WTC11 (cell line): ENCODE measurements at regions not wholly inside any gene's neighbourhood (a gene's known extent, or its start where the extent isn't known, plus 50 kb on each side); places are given as distances from the start of the nearest gene placed in this dataset.

ENCODE experiments used
- ATAC-seq: fragments of 200-7000 bp; cut with Tn5 transposase; 2 replicates; pipeline ENCODE4 v1.10.0; 2021; ENCODE audit warnings: mild to moderate bottlenecking, moderate library complexity
- CTCF ChIA-PET: fragments of 300-600 bp; sonication (Branson Sonifier 250); formaldehyde crosslinking; loops from one replicate; lab custom pipeline; 2021; ENCODE audit warnings: antibody characterized with exemption; lab: Charles Lee
- POLR2A ChIA-PET: fragments of 350-600 bp; sonication (Branson Sonifier 250); formaldehyde crosslinking; loops from one replicate; lab custom pipeline; 2021; ENCODE audit warnings: antibody characterized with exemption; lab: Charles Lee
- DNase-seq: peaks from one replicate; pipeline ENCODE4 v3.0.0; 2021; ENCODE audit warnings: low spot score
- H3K27ac Mint-ChIP-seq: 2 replicates; pipeline ENCODE4 v1.8.0; 2021; ENCODE audit warnings: mixed read lengths
- H3K27me3 Mint-ChIP-seq: 2 replicates; pipeline ENCODE4 v1.8.0; 2021; ENCODE audit warnings: low read depth, mild to moderate bottlenecking, moderate library complexity, mixed read lengths
- H3K36me3 Mint-ChIP-seq: 2 replicates; pipeline ENCODE4 v1.8.0; 2021; ENCODE audit warnings: mixed read lengths
- H3K4me1 Mint-ChIP-seq: 2 replicates; pipeline ENCODE4 v1.8.0; 2022; ENCODE audit warnings: mixed read lengths
- H3K4me3 Mint-ChIP-seq: 2 replicates; pipeline ENCODE4 v1.8.0; 2021; ENCODE audit warnings: mild to moderate bottlenecking, moderate library complexity, mixed read lengths
- H3K9me3 Mint-ChIP-seq: 2 replicates; pipeline ENCODE4 v1.8.0; 2021; ENCODE audit warnings: mixed read lengths
- ATF1 ChIP-seq: sonication (generic); formaldehyde crosslinking; IDR thresholded peaks from 2 replicates; pipeline ENCODE4 v1.8.1; 2023; ENCODE audit warnings: mild to moderate bottlenecking, moderate library complexity, missing genetic modification reagents
- ATF3 ChIP-seq: sonication (generic); formaldehyde crosslinking; conservative IDR thresholded peaks from 2 replicates; pipeline ENCODE4 v1.8.1; 2022; ENCODE audit warnings: mild to moderate bottlenecking, missing genetic modification reagents
- E2F1 ChIP-seq: sonication (generic); formaldehyde crosslinking; IDR thresholded peaks from 2 replicates; pipeline ENCODE4 v1.8.0; 2022; ENCODE audit warnings: mild to moderate bottlenecking, missing genetic modification reagents
- E2F5 ChIP-seq: sonication (generic); formaldehyde crosslinking; IDR thresholded peaks from 2 replicates; pipeline ENCODE4 v1.8.1; 2022; ENCODE audit warnings: mild to moderate bottlenecking, moderate library complexity, missing genetic modification reagents
- EMX1 ChIP-seq: fragments of 250-450 bp; sonication (Bioruptor Pico); IDR thresholded peaks from 2 replicates; pipeline ENCODE4 v1.8.0; 2021; ENCODE audit warnings: mild to moderate bottlenecking
- ERG ChIP-seq: fragments of 250-450 bp; sonication (Bioruptor Pico); IDR thresholded peaks from 2 replicates; pipeline ENCODE4 v1.8.0; 2021; ENCODE audit warnings: mild to moderate bottlenecking
- JUN ChIP-seq: sonication (generic); formaldehyde crosslinking; IDR thresholded peaks from 2 replicates; pipeline ENCODE4 v1.8.0; 2023; ENCODE audit warnings: mild to moderate bottlenecking, missing genetic modification reagents
- MXD4 ChIP-seq: fragments of 250-450 bp; sonication (Bioruptor Pico); IDR thresholded peaks from 2 replicates; pipeline ENCODE4 v1.8.0; 2021; ENCODE audit warnings: mild to moderate bottlenecking, moderate library complexity, borderline replicate concordance
- MYBL2 ChIP-seq: sonication (generic); formaldehyde crosslinking; IDR thresholded peaks from 2 replicates; pipeline ENCODE4 v1.8.1; 2023; ENCODE audit warnings: mild to moderate bottlenecking, moderate library complexity, missing genetic modification reagents
- NFYB ChIP-seq: sonication (generic); formaldehyde crosslinking; conservative IDR thresholded peaks from 2 replicates; pipeline ENCODE4 v1.8.0; 2022; ENCODE audit warnings: low read depth, missing genetic modification reagents
- RELA ChIP-seq: sonication (generic); formaldehyde crosslinking; IDR thresholded peaks from 2 replicates; pipeline ENCODE4 v1.8.1; 2022; ENCODE audit warnings: missing genetic modification reagents, mild to moderate bottlenecking, borderline replicate concordance
- RORB ChIP-seq: fragments of 250-450 bp; sonication (Bioruptor Pico); IDR thresholded peaks from 2 replicates; pipeline ENCODE4 v1.9.0; 2021; ENCODE audit warnings: mild to moderate bottlenecking
- USF2 ChIP-seq: sonication (generic); formaldehyde crosslinking; IDR thresholded peaks from 2 replicates; pipeline ENCODE4 v1.8.1; 2023; ENCODE audit warnings: mild to moderate bottlenecking, missing genetic modification reagents, moderate library complexity
- ZNF138 ChIP-seq: sonication (generic); formaldehyde crosslinking; conservative IDR thresholded peaks from 2 replicates; pipeline ENCODE4 v1.8.1; 2022; ENCODE audit warnings: mild to moderate bottlenecking, moderate library complexity, missing genetic modification reagents
- ZNF219 ChIP-seq: sonication (generic); formaldehyde crosslinking; IDR thresholded peaks from 2 replicates; pipeline ENCODE4 v1.8.0; 2023; ENCODE audit warnings: missing genetic modification reagents, mild to moderate bottlenecking, borderline replicate concordance
- ZNF671 ChIP-seq: fragments of 250-450 bp; sonication (Bioruptor Pico); IDR thresholded peaks from 2 replicates; pipeline ENCODE4 v1.8.0; 2021; ENCODE audit warnings: mild to moderate bottlenecking
- TF ChIP-seq, protein P1 (sequence below): fragments of 250-450 bp; sonication (Bioruptor Pico); IDR thresholded peaks from 2 replicates; pipeline ENCODE4 v2.1.2; 2022; ENCODE audit warnings: mild to moderate bottlenecking, moderate library complexity
- TF ChIP-seq, protein P2 (sequence below): sonication (generic); formaldehyde crosslinking; IDR thresholded peaks from 2 replicates; pipeline ENCODE4 v1.8.1; 2023; ENCODE audit warnings: mild to moderate bottlenecking, missing genetic modification reagents
- TF ChIP-seq, protein P3 (sequence below): sonication (generic); formaldehyde crosslinking; IDR thresholded peaks from 2 replicates; pipeline ENCODE4 v1.8.0; 2023; ENCODE audit warnings: mild to moderate bottlenecking, missing genetic modification reagents

DNA sequence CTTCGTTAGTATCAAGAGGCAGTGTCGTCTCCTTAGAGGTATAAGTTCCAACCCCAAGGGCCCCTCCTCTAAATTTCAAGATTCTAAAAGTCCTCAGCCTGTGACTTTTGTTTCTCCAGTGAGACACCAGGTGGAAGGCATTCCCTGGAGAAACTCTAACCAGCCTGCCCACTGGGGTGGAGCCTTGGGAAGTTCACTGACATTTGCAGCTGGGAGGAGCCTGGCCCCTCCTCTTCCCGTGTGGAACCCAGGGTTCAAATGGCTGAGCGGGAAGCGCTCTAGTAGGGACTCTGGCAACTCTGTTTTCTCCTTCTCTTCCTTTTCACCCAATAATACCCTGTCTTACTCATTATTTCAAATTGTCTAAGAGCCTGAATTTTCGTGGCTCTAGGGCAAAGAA, 325.0 kb downstream of the TLL1 start:
- Mint-ChIP-seq H3K27ac (no peak overlapping the region), H3K4me3 (peak overlapping the region; percentile 60), H3K36me3 (no peaks in the 10 kb centered on the region), H3K4me1 (peaks cover 14% of the 10 kb centered on the region), H3K9me3 (no peaks in the 10 kb centered on the region), H3K27me3 (no peaks in the 10 kb centered on the region)
- ChIA-PET POLR2A (no interaction called here), CTCF (interaction anchor here (0.6 to 1.2 kb wide), 6 partner anchors 29 to 1129 kb away, joined by 3 to 7 read pairs (median 3); no protein-coding TSS in a partner anchor)
- ATAC-seq (peak; percentile 34), DNase-seq (no peak)
- no peak for TF ChIP-seq JUN (CRISPR knock-in tag)

- no peaks in the 10 kb centered on the region for H3K27me3 Mint-ChIP-seq
- peak overlapping the region; percentile 60 for H3K4me3 Mint-ChIP-seq
- DNase-seq (no peak), ATAC-seq (peak; percentile 89)
- TF ChIP-seq ERG (CRISPR knock-in tag), result no peak
- no peak for TF ChIP-seq ATF1
- TF ChIP-seq ZNF219, result no peak
- no peak for TF ChIP-seq ZNF138 (CRISPR knock-in tag)
- no peak for TF ChIP-seq E2F5 (CRISPR knock-in tag)
- no peak for TF ChIP-seq MYBL2
- no peak for TF ChIP-seq JUN (CRISPR knock-in tag)
- TF ChIP-seq MXD4, result no peak
- TF ChIP-seq RELA, result no peak
- no peak for TF ChIP-seq USF2 (CRISPR knock-in tag)
- TF ChIP-seq ZNF671 (CRISPR knock-in tag), result no peak
- CTCF ChIA-PET, result interaction anchor here (0.6 to 1.2 kb wide), 6 partner anchors 29 to 1128 kb away, joined by 3 to 7 read pairs (median 3); no protein-coding TSS in a partner anchor
- no peaks in the 10 kb centered on the region for H3K9me3 Mint-ChIP-seq
- POLR2A ChIA-PET, result no interaction called here
- H3K27ac Mint-ChIP-seq, result peak overlapping the region; percentile 81
- H3K4me1 Mint-ChIP-seq, result peaks cover 17% of the 10 kb centered on the region
- H3K36me3 Mint-ChIP-seq, result no peaks in the 10 kb centered on the region
Observed at GRCh38 chr4:166198516-166199310, 325.7 kb downstream of the TLL1 start.

GRCh38 chr4:166202991-166203390, 330.0 kb downstream of the TLL1 start:
- H3K27me3 Mint-ChIP-seq, result no peaks in the 10 kb centered on the region
- DNase-seq (peak; percentile 20), ATAC-seq (peak; percentile 69)
- H3K9me3 Mint-ChIP-seq, result no peaks in the 10 kb centered on the region
- no peak overlapping the region for H3K27ac Mint-ChIP-seq
- H3K4me1 Mint-ChIP-seq, result peaks cover 21% of the 10 kb centered on the region
- H3K36me3 Mint-ChIP-seq, result no peaks in the 10 kb centered on the region
- no peak overlapping the region for H3K4me3 Mint-ChIP-seq
- ChIA-PET POLR2A (no interaction called here), CTCF (interaction anchor here (1.0 kb wide), 1 partner anchor 57 kb away, joined by 3 read pairs; no protein-coding TSS in a partner anchor)
- TF ChIP-seq ATF3, result no peak
- TF ChIP-seq NFYB (CRISPR knock-in tag), result no peak
- TF ChIP-seq, protein P1, sequence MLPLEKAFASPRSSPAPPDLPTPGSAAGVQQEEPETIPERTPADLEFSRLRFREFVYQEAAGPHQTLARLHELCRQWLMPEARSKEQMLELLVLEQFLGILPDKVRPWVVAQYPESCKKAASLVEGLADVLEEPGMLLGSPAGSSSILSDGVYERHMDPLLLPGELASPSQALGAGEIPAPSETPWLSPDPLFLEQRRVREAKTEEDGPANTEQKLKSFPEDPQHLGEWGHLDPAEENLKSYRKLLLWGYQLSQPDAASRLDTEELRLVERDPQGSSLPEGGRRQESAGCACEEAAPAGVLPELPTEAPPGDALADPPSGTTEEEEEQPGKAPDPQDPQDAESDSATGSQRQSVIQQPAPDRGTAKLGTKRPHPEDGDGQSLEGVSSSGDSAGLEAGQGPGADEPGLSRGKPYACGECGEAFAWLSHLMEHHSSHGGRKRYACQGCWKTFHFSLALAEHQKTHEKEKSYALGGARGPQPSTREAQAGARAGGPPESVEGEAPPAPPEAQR (CRISPR knock-in tag), result no peak
- TF ChIP-seq, protein P2, sequence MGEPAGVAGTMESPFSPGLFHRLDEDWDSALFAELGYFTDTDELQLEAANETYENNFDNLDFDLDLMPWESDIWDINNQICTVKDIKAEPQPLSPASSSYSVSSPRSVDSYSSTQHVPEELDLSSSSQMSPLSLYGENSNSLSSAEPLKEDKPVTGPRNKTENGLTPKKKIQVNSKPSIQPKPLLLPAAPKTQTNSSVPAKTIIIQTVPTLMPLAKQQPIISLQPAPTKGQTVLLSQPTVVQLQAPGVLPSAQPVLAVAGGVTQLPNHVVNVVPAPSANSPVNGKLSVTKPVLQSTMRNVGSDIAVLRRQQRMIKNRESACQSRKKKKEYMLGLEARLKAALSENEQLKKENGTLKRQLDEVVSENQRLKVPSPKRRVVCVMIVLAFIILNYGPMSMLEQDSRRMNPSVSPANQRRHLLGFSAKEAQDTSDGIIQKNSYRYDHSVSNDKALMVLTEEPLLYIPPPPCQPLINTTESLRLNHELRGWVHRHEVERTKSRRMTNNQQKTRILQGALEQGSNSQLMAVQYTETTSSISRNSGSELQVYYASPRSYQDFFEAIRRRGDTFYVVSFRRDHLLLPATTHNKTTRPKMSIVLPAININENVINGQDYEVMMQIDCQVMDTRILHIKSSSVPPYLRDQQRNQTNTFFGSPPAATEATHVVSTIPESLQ (CRISPR knock-in tag), result no peak
- no peak for TF ChIP-seq RORB (CRISPR knock-in tag)
- TF ChIP-seq EMX1 (CRISPR knock-in tag), result no peak
- TF ChIP-seq, protein P3, sequence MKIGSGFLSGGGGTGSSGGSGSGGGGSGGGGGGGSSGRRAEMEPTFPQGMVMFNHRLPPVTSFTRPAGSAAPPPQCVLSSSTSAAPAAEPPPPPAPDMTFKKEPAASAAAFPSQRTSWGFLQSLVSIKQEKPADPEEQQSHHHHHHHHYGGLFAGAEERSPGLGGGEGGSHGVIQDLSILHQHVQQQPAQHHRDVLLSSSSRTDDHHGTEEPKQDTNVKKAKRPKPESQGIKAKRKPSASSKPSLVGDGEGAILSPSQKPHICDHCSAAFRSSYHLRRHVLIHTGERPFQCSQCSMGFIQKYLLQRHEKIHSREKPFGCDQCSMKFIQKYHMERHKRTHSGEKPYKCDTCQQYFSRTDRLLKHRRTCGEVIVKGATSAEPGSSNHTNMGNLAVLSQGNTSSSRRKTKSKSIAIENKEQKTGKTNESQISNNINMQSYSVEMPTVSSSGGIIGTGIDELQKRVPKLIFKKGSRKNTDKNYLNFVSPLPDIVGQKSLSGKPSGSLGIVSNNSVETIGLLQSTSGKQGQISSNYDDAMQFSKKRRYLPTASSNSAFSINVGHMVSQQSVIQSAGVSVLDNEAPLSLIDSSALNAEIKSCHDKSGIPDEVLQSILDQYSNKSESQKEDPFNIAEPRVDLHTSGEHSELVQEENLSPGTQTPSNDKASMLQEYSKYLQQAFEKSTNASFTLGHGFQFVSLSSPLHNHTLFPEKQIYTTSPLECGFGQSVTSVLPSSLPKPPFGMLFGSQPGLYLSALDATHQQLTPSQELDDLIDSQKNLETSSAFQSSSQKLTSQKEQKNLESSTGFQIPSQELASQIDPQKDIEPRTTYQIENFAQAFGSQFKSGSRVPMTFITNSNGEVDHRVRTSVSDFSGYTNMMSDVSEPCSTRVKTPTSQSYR (CRISPR knock-in tag), result no peak
- TF ChIP-seq ZNF671 (CRISPR knock-in tag), result no peak
- no peak for TF ChIP-seq E2F1 (CRISPR knock-in tag)
